ENCODE measurements at regions not wholly inside any gene's neighbourhood (a gene's known extent, or its start where the extent isn't known, plus 50 kb on each side); places are given as distances from the start of the nearest gene placed in this dataset.

- TF ChIP-seq YY1 (IDR thresholded peaks at IDR 0.05; ENCODE audit: low read depth): no peak
- TF ChIP-seq RXRA (IDR thresholded peaks at IDR 0.05; ENCODE audit: borderline replicate concordance, low read depth): no peak
- no peak for TF ChIP-seq POLR2AphosphoS5 (IDR thresholded peaks at IDR 0.05; ENCODE audit: low read depth, low read length)
- TF ChIP-seq CHD2 (IDR thresholded peaks at IDR 0.05; ENCODE audit: low read length, partially characterized antibody): no peak
- no peak for TF ChIP-seq CTCF (IDR thresholded peaks at IDR 0.05)
- no peak for TF ChIP-seq EZH2phosphoT487 (IDR thresholded peaks at IDR 0.05; ENCODE audit: borderline replicate concordance, low read depth)
- TF ChIP-seq, protein P1, sequence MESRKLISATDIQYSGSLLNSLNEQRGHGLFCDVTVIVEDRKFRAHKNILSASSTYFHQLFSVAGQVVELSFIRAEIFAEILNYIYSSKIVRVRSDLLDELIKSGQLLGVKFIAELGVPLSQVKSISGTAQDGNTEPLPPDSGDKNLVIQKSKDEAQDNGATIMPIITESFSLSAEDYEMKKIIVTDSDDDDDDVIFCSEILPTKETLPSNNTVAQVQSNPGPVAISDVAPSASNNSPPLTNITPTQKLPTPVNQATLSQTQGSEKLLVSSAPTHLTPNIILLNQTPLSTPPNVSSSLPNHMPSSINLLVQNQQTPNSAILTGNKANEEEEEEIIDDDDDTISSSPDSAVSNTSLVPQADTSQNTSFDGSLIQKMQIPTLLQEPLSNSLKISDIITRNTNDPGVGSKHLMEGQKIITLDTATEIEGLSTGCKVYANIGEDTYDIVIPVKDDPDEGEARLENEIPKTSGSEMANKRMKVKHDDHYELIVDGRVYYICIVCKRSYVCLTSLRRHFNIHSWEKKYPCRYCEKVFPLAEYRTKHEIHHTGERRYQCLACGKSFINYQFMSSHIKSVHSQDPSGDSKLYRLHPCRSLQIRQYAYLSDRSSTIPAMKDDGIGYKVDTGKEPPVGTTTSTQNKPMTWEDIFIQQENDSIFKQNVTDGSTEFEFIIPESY (IDR thresholded peaks at IDR 0.05; ENCODE audit: borderline replicate concordance, low read depth): no peak
- TF ChIP-seq SMC3 (IDR thresholded peaks at IDR 0.05; ENCODE audit: low read depth, low read length): no peak
- TF ChIP-seq, protein P2, sequence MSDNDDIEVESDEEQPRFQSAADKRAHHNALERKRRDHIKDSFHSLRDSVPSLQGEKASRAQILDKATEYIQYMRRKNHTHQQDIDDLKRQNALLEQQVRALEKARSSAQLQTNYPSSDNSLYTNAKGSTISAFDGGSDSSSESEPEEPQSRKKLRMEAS (IDR thresholded peaks at IDR 0.05; ENCODE audit: low read depth): no peak
- no peak for TF ChIP-seq TAF1 (IDR thresholded peaks at IDR 0.05; ENCODE audit: borderline replicate concordance, low read depth, low read length)
- no peak for TF ChIP-seq SIN3A (IDR thresholded peaks at IDR 0.05; ENCODE audit: borderline replicate concordance, low read depth, low read length)
These were observed 179.5 kb downstream of the ADRA2C start for GRCh38 chr4:3945511-3946290.
